ENCODE measurements at regions not wholly inside any gene's neighbourhood (a gene's known extent, or its start where the extent isn't known, plus 50 kb on each side); places are given as distances from the start of the nearest gene placed in this dataset.

GRCh38 chr1:157893686-157894085 lies 52.1 kb upstream of the CD5L start:
- intact Hi-C loops (cut with micrococcal nuclease), result no loop called here

GRCh38 chr1:157894613-157895165 lies 53.1 kb upstream of the CD5L start:
- H4K20me1 ChIP-seq (ENCODE audit: insufficient read depth, low read length), result no peaks in the 10 kb centered on the region
- H3K27ac Mint-ChIP-seq, result no peak overlapping the region
- H3K36me3 ChIP-seq (replicated peaks in 1 of 2; ENCODE audit: control insufficient read depth in 1 of 2, insufficient read depth in 2 of 2, low read length in 2 of 2), result no peaks in the 10 kb centered on the region
- H3K4me3 ChIP-seq (replicated peaks in 1 of 3; ENCODE audit: low read depth in 2 of 3, low read length in 3 of 3), result no peak overlapping the region
- peaks cover 16 to 36% (median 25%) of the 10 kb centered on the region in 7 donors for H3K9me3 Mint-ChIP-seq
- peaks cover 0 to 4% of the 10 kb centered on the region in 2 donors for H3K36me3 Mint-ChIP-seq
- 96% methylated on average over 3 of the region's 5 CpGs for WGBS (ENCODE audit: insufficient coverage)
- H3K4me1 ChIP-seq (ENCODE audit: control insufficient read depth in 1 of 2, insufficient read depth in 2 of 2, low read length in 2 of 2), result no peaks in the 10 kb centered on the region
- no peak overlapping the region for H3K27ac ChIP-seq (ENCODE audit: low read depth in 1 of 2, low read length in 2 of 2)
- no peak for DNase-seq
- no peak overlapping the region for H3K9ac ChIP-seq (ENCODE audit: insufficient read depth, low read length, poor library complexity, severe bottlenecking)
- H3K27me3 ChIP-seq (ENCODE audit: control insufficient read depth in 2 of 2, insufficient read depth in 2 of 2, low read length in 2 of 2), result no peaks in the 10 kb centered on the region
- intact Hi-C loops (cut with micrococcal nuclease), result no loop called here
- no peak overlapping the region for H2AFZ ChIP-seq (ENCODE audit: insufficient read depth, low read depth, low read length, poor library complexity, severe bottlenecking)
- H3K9me3 ChIP-seq (replicated peaks in 1 of 2; ENCODE audit: control insufficient read depth in 1 of 2, insufficient read depth in 1 of 2, low read length in 2 of 2), result peaks cover 6 to 15% of the 10 kb centered on the region in 2 donors
- no peaks in the 10 kb centered on the region for H3K79me2 ChIP-seq (ENCODE audit: insufficient read depth, low read length)
- no peak for TF ChIP-seq CTCF (IDR thresholded peaks at IDR 0.05)
- peaks cover 0 to 3% (median 0%) of the 10 kb centered on the region in 3 donors for H3K27me3 Mint-ChIP-seq (ENCODE audit: low read depth in 3 of 3)
- peaks cover 7% of the 10 kb centered on the region for H3K4me1 Mint-ChIP-seq
- no peak overlapping the region for H3K4me2 ChIP-seq (replicated peaks; ENCODE audit: extremely low read depth, low read length, poor library complexity, severe bottlenecking)
- no peak overlapping the region for H3K4me3 Mint-ChIP-seq

More at GRCh38 chr1:157893686-157894085, 52.1 kb upstream of the CD5L start:
- Mint-ChIP-seq H3K4me1 (peaks cover 7% of the 10 kb centered on the region), H3K27ac (no peak overlapping the region), H3K4me3 (no peak overlapping the region), H3K36me3 (peaks cover 0 to 4% of the 10 kb centered on the region in 2 donors), H3K27me3 (ENCODE audit: low read depth in 3 of 3) (peaks cover 0 to 3% (median 0%) of the 10 kb centered on the region in 3 donors), H3K9me3 (peaks cover 16 to 33% (median 23%) of the 10 kb centered on the region in 7 donors)
- Histone ChIP-seq H2AFZ (ENCODE audit: insufficient read depth, low read depth, low read length, poor library complexity, severe bottlenecking) (no peak overlapping the region), H3K4me3 (replicated peaks in 1 of 3; ENCODE audit: low read depth in 2 of 3, low read length in 3 of 3) (no peak overlapping the region), H3K27ac (ENCODE audit: low read depth in 1 of 2, low read length in 2 of 2) (no peak overlapping the region), H3K4me2 (replicated peaks; ENCODE audit: extremely low read depth, low read length, poor library complexity, severe bottlenecking) (no peak overlapping the region), H3K9me3 (replicated peaks in 1 of 2; ENCODE audit: control insufficient read depth in 1 of 2, insufficient read depth in 1 of 2, low read length in 2 of 2) (peaks cover 0 to 15% of the 10 kb centered on the region in 2 donors), H4K20me1 (ENCODE audit: insufficient read depth, low read length) (no peaks in the 10 kb centered on the region), H3K36me3 (replicated peaks in 1 of 2; ENCODE audit: control insufficient read depth in 1 of 2, insufficient read depth in 2 of 2, low read length in 2 of 2) (no peaks in the 10 kb centered on the region), H3K27me3 (ENCODE audit: control insufficient read depth in 2 of 2, insufficient read depth in 2 of 2, low read length in 2 of 2) (no peaks in the 10 kb centered on the region), H3K4me1 (ENCODE audit: control insufficient read depth in 1 of 2, insufficient read depth in 2 of 2, low read length in 2 of 2) (no peaks in the 10 kb centered on the region), H3K79me2 (ENCODE audit: insufficient read depth, low read length) (no peaks in the 10 kb centered on the region), H3K9ac (ENCODE audit: insufficient read depth, low read length, poor library complexity, severe bottlenecking) (no peak overlapping the region)
- no peak for DNase-seq
- no peak for TF ChIP-seq CTCF (IDR thresholded peaks at IDR 0.05)
